Left ventricle myocardium superior (tissue), 1 donor: ENCODE measurements at regions not wholly inside any gene's neighbourhood (a gene's known extent, or its start where the extent isn't known, plus 50 kb on each side); places are given as distances from the start of the nearest gene placed in this dataset.
A peak's percentile ranks its signal among the peaks of the same experiment; 100 is the strongest.

Experiments
- ATAC-seq: fragments of 200-7000 bp; cut with Tn5 transposase; one replicate; pipeline ENCODE4 v1.9.1; 2020; ENCODE audit warnings: mild to moderate bottlenecking, moderate library complexity
- DNase-seq: peaks from one replicate; pipeline ENCODE4 v3.0.0-alpha.2; 2020
- intact Hi-C: fragments of 100-400 bp; cut with micrococcal nuclease; formaldehyde crosslinking; loops from one replicate; pipeline ENCODE4 v1.11.0; 2022
- donor health status: DM: no; HTN: yes; CAD: no; lungs with severe emphysema.

DNA sequence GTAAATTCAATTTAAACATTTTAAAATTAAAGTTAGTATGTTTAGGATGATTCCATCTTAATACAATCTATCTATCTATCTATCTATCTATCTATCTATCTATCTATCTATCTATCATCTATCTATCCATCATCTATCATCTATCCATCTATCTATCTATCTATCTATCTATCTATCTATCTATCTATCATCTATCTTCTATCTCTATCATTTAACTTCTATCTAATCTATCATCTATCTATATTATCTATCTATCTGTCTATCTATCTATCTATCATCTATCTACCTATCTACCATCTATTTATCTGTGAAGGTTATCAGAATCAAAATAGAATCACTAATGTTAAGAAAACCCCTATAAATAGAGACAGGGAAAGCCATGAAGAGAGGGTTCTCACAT lies 78.3 kb downstream of the RAMP3 start:
- DNase-seq = no peak
- no peak for ATAC-seq
- intact Hi-C loops = no loop called here

DNA sequence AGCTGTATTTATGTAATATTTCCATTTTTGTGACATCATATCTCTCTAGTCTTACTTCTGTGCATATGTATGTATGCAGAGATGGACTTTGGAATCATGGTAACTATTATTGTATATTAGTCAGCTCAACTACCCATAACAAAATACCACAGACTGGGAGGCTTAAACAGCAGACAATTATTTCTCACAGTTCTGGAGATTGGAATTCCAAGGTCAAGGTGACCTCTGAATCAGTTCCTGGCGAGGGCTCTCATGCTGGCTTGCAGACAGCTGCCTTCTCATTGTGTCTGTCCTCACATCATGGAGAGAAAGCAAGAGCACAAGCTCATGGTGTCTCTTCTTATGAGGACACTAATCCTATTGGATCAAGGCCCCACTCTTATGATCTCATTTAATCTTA lies 79.1 kb downstream of the RAMP3 start:
- DNase-seq = no peak
- intact Hi-C loops = no loop called here
- ATAC-seq = no peak

DNA sequence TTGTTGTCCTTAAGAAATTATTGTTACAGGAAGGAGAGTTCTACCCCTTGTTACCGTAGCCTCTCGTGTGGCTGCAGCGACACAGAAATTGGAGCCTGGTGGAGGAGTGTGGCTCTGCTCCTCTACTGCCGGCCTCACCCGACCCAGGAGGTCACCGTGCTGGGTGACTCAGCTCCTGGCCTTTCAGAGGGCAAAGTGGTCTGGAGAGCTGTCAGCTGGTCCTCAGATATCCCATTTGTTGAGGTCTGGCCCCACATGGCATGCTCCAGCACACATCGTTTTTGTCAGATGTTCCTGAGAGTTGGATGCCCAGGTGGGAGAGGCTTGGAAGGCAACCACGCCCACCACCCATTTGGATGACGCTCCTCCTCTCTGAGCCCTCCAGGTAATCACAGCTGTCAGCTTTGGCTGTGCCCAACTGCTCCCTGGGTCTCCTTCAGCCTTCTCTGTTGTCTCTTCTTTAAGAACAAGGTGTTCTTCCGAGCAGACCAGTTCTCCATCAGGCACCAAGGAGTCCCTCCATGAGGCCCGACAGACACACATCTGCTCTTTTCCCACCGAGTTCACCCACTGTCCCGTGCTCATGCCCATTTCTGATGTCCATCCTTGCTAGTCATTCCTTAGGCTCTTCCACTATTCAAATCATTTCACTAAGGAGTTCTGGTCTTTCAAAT lies 80.3 kb downstream of the RAMP3 start:
- intact Hi-C loops = no loop called here
- ATAC-seq = no peak
- no peak for DNase-seq

DNA sequence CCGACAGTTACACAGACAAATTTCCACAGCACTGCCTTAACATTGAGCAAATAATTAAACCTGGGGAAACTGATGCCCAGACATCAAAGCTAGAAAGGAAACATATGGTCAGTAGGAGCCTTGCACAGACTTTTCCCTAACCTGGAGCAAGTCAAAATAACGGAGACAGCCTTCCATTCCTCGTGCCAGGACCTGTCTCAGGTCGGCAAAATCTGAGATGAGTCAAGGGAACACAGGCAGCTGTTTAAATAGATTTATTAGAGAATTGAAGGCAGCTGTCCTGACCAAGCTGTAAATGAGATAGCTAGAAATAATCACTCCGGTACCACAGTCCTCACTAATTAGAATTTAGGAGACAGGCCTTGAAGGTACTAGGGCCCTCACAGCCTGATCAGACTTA lies 81.2 kb downstream of the RAMP3 start:
- DNase-seq (no peak), ATAC-seq (no peak)
- intact Hi-C loops = no loop called here

DNA sequence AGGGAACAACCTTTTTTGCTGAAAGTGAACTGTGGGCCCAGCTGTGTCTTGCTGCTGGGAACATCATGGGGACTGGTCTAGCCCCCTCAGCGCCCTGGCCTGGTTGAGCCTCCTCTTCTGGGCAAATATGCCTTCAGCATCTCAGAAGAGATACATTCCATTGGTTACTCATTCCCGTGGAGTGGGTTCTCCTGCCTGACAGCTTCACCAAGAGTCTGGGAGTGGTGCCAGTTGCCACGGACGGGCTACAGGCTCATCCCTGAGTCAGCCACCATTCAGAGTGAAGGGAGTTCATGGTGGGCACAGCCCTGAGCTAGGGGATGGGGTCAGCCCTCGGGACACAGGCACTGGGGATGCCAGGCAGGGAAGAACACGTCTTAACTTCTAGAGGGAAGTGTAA lies 81.9 kb downstream of the RAMP3 start:
- ATAC-seq = no peak
- no peak for DNase-seq
- intact Hi-C loops = no loop called here

DNA sequence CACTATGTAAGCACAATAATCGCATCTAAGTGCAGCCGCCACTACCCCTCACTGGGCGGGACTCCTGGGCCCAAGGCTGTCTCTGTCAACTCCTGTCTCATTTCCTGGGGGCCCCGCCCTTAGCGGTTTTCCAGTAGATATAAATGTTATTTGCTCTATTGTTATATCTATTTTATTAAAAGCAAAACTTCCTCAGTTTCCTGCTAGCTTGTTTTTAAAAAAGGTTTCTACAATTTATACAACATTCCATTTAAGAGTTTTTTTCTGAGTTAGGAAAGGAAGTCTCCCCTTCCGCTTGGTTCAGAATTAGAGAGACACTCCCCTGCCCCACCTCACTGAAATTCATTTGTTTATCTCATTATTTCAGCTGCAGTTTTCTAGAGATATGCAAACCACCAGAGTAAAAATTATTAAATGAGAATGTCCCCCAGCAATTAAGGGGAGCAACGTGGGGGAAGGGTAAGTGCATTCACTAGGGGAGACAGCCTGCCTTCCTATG lies 82.7 kb downstream of the RAMP3 start:
- ATAC-seq (peak; percentile 78), DNase-seq (peak; percentile 49)
- intact Hi-C loops = no loop called here

DNA sequence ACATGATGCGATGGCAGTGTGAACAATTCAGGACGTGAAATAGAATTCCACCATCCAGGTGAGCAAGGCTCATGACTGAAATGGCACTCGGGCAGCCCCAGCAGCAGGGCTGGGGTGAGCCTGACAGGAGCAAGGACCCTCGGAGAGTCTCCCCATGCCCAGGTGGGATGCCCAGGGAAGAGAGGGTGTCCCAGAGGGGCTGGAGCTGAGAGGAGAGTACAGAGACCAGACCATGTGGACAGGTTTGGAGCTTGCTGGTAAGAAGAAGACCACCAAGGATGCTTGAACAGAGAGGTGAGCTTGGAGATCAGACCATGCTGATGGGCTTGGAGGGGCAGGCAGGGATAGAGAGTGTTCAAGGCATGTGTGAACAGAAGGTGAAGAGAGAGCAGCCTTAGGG lies 83.3 kb downstream of the RAMP3 start:
- ATAC-seq (no peak), DNase-seq (no peak)
- intact Hi-C loops = no loop called here

DNA sequence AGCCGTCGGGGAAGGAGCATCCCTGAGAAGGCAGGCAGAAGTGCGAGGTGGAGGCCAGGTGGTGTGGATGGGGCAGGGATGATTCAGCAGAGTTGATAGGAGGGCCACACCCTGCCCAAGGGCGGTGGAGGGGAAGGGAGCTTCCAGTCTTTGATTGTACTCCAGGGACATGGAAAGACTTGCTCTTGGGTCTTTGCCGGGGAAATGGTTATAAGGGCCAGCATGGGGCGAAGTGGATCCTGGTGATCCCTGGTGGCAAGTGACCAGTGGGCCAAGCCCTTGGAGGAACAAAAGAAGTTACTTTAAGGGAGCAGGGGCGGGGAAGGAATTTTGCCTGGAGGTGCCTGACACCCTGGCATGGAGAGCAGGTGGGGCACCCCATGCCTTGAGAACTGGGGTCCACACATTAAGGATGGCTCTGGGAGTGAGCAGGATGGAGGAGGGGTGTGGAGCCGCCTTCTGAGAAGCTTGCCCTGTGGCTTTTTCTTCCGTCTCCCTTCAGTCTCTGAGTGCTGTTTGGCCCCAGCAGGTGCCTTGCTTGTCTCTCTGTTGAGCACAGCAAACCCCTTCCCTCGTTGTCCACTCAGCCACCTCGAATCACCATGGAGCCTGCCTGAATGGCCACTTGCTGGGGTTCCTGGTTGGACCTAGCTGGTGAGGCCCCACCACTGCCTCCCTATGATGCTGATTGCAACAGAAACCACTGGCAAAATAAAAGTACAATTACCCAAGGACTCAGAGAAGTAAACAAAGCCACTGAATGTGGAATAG lies 83.9 kb downstream of the RAMP3 start:
- no peak for DNase-seq
- intact Hi-C loops = no loop called here
- ATAC-seq = peak; percentile 64

DNA sequence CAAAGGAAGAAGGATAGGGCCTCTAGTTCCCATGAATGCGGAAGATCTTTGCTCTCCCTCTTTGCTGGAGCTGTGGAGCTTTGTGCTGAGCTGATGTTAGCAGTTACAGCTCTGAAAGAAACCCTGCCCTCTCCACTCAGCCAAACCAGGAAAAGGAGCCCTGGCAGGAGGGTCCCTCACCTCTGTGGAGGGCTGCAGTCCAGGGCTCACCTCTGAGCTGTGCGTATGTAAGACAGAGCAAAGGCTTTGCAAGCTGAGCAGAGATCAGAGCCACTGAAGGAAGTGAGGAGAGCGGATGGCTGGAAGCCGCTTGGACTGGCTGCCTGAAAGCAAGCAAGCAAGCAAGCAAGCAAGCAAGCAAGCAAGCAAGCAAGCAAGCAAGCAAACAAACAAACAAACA lies 84.7 kb downstream of the RAMP3 start:
- ATAC-seq = no peak
- intact Hi-C loops = no loop called here
- no peak for DNase-seq

DNA sequence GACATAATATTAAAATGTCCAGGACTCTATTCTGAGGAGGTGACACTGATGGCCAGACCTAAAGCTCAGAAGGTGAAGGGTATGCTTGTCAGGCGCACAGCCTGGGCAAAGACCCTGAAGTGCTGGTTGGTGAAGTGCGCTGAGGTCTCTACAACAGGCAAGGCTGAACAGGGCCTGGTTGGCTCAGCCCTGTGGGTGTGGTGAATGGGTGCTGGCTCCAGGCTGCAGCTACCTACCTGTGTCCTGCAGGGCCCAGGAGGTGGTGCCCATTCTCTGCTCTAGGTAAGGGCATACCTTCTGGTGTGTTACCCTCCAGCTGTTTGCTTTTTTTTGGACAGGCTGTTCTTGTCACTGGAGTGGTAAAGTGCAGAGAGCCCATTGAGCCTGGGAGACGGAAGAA lies 85.1 kb downstream of the RAMP3 start:
- intact Hi-C loops = no loop called here
- ATAC-seq (no peak), DNase-seq (no peak)

DNA sequence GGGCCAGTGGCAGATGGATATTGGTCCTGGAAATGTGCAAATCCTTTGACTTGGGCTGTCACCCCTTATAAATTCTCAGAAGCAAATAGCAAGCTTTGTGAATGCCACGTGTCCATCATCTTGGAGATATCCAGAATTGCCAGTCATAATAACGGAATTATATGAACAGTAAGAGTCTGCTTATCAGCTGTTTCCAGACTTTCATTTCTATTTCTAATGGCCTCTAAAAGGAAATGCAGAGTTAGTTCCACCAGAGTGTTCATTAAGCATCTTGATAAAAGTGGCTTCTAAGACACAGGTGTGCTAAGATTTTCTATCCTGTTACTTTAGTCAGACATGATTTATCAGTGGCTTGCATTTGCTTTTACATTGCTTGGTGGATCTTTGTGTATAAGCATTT lies 87.4 kb downstream of the RAMP3 start:
- intact Hi-C loops = no loop called here
- ATAC-seq = no peak
- DNase-seq = no peak

DNA sequence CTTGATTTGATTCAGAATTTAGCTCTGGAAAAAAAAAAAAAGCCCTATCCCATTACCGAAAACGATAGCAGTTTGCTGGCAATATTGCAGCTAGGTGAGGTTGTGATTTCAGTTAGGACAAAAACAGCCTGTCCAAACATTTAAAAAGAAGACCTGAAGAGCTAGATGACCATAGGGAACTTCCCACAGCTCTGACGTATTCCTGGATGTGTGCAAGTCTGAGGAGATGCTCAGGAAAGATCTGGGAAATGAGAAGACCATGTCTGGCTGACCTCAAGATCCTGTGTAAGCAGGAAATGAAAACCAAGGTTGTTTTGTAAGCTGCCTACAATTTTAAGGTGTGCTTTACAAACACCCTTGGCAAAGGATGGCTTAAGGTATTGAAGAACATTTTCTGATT lies 88.7 kb downstream of the RAMP3 start:
- intact Hi-C loops = no loop called here
- ATAC-seq = no peak
- DNase-seq = no peak

DNA sequence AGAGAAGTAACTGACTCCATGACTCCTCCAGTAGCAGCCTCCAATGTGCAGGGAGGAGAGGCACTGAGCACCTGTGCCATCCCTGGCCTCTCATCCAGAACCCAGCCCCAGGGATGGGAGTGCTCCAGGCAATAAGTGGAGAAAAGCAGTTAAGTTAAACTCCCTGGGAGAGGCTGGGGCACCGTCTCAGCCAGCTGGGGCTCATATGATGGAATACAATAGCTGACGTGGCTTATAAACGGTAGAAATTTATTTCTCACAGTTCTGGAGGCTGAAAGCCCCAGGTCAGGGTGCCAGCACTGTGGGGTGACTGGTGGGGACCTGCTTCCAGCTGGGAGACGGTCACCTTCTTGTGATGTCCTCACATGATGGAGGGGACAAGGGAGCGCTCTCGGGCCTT lies 94.7 kb downstream of the RAMP3 start:
- intact Hi-C loops = no loop called here
- ATAC-seq = no peak

DNA sequence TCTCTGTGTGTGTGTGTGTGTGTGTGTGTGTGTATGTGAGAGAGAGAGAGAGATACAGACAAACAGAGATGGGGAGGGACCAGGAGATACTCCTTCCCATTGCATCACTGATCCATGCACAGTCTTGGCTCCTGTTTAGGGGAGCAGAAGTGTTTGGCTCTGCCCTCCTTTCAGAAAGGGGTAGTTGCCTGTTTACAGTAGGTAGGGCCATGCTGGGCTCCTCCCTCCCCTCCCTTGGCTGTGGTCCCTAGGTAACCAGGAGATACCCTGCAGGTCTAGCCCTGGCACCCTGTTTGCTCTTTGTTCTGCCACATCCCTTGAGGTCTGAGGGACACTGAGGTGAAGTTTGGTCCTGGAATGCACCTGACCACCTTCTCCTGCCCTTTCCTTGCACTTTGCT lies 95.3 kb downstream of the RAMP3 start:
- intact Hi-C loops = no loop called here

More for the DNA sequence above, 94.7 kb downstream of the RAMP3 start:
- no peak for DNase-seq

DNA sequence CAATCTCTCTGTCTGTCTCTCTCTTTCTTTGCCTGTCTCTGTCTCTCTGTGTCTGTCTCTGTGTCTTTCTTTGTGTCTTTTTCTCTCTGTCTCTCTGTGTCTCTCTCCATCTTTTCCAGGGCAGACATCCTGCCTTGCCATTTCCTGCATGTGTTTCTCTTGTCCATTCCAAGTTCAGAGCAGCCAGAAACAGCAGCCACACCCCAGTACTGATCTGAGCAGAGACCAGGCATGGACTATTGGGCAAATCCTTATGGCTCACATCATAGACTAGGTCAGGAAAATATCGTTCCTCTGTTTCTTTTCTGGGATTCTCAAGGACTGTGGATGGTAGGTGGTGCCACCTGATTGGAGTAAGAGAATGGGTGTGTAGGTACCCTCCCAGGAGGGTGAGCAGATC lies 95.8 kb downstream of the RAMP3 start:
- ATAC-seq (peak; percentile 44), DNase-seq (no peak)
- intact Hi-C loops = no loop called here

More for the DNA sequence above, 95.3 kb downstream of the RAMP3 start:
- DNase-seq (no peak), ATAC-seq (no peak)

DNA sequence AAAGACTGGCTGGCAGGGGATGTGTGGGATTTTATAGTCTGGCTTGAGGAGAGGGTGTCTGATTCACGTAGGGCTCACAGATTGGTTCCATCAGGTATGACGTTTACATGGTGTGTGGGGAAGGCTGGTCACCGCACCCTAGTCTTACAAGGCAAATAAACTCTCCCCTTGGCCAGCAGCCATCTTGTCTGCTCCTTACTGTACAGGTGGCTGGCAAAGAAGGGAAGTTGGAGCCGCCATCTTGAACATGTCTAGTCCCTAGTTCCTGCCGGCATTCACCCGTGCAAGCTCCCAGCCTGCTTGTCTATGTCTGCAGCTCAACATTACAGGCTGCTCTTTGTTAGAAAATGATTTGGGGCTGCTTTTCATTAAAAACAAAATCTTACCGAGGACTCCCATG lies 97.6 kb downstream of the RAMP3 start:
- intact Hi-C loops = loop anchor here (5.0 kb wide), 1 partner anchor 103 kb away; no protein-coding TSS in a partner anchor
- DNase-seq = no peak

DNA sequence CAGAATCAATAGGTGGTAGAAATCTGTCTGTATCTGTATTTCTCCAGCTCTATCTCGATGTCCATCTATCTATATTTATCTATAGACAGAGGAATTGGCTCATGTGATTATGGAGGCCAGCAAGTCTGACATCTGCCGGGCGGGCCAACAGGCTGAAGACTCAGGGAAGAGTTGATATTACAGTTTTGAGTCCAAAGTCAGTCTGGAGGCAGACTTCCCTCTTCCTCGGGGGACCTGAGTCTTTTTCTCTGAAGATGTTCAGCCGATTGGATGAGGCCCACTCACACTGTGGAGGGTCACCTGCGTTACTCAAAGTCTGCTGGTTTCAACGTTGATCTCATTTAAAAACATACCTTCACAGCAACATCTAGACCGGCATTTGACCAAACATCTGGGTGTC lies 98.7 kb downstream of the RAMP3 start:
- no peak for ATAC-seq
- intact Hi-C loops = loop anchor here (5.0 kb wide), 1 partner anchor 104 kb away; no protein-coding TSS in a partner anchor

More for the DNA sequence above, 97.6 kb downstream of the RAMP3 start:
- no peak for ATAC-seq

DNA sequence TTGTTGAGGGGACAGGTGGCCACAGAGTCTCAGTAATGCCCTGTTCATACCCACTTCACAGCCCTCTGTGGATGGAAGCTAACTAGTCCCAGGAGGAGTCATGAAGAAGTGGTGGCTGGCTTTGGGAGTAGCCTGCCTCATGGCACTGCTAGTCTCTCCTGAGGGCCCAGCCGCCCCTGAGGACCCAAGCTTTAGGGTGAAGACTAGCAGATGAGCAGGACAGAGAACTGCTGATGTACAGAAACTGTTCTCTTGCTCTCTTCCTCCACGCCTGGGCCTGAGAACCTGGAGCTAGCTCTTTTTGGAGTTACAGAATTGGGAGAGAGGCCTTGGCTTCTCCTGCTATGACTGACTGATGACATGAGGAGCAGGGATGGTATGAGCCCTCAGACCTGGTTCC lies 99.2 kb downstream of the RAMP3 start:
- no peak for DNase-seq
- ATAC-seq = no peak
- intact Hi-C loops = loop anchor here (5.0 kb wide), 1 partner anchor 104 kb away; no protein-coding TSS in a partner anchor

More for the DNA sequence above, 98.7 kb downstream of the RAMP3 start:
- no peak for DNase-seq

DNA sequence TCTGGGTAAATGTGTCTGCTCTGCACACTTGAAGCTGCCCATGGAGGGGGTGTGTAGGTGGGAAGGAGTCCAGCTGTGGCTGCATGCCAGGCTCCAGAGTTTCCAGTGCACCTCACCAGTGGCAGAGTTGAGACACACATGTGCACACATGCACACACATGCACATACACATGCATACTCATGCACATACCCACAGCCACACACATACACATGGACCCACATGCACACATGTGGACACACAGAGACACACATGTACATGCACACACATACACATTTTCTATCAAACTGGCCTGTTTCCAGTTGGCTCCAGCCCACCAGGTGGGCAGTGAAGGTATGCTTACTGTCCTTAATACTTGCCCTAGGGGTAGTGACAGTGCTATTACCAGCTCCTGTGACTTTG lies 99.7 kb downstream of the RAMP3 start:
- intact Hi-C loops = loop anchor here (5.0 kb wide), 1 partner anchor 105 kb away; no protein-coding TSS in a partner anchor
- ATAC-seq (no peak), DNase-seq (no peak)

DNA sequence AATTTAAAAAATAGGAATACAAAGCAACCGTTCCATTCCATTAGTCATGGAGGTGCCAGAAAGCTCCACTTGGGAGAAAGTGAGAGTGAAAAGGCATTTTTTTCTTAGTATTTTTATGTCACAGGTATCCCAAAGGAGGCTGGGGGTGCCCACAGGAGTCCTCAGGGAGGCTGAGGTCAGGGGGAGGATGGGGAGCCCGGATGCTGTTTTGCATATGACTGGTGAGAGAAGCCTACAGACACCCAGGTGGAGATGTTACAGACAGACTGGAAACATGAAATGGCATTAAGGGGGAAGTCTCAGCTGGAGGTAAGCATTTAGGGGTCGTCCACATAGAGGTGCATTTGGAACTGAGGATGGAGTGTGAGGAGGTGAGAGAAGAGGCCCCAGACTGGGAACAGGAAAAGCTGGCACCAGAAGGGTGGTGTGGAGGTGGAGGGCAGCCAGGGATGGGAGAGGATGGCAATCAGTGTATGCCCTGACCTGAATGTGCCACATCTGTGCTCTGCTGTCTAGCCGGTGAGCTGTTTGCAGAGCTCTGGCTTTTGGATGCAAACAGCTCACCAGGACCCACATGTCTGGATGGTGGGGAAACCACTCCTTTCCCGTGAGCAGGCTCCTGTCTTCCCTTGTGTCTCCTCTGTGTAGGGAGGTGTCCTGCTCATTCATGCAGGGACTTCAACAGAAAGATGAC lies 101.1 kb downstream of the RAMP3 start:
- DNase-seq (no peak), ATAC-seq (no peak)
- intact Hi-C loops = loop anchor here (5.0 kb wide), 1 partner anchor 106 kb away; no protein-coding TSS in a partner anchor
